HEK293 (cell line): ENCODE measurements at regions not wholly inside any gene's neighbourhood (a gene's known extent, or its start where the extent isn't known, plus 50 kb on each side); places are given as distances from the start of the nearest gene placed in this dataset.

ENCODE experiments used
- TRIM28 ChIP-seq: IDR thresholded peaks from 2 replicates; pipeline ENCODE4 v1.6.1; 2011; ENCODE audit warnings: low read length, control low read depth, borderline replicate concordance
- TF ChIP-seq, protein P1 (sequence below): fragments of 450-650 bp; formaldehyde crosslinking; IDR thresholded peaks from 2 replicates; pipeline ENCODE4 v1.5.1; 2016; ENCODE audit warnings: missing biosample characterization, missing genetic modification characterization
- TF ChIP-seq, protein P2 (sequence below): fragments of 450-650 bp; formaldehyde crosslinking; IDR thresholded peaks from 2 replicates; pipeline ENCODE4 v1.5.1; 2016; ENCODE audit warnings: missing biosample characterization, missing genetic modification characterization

DNA sequence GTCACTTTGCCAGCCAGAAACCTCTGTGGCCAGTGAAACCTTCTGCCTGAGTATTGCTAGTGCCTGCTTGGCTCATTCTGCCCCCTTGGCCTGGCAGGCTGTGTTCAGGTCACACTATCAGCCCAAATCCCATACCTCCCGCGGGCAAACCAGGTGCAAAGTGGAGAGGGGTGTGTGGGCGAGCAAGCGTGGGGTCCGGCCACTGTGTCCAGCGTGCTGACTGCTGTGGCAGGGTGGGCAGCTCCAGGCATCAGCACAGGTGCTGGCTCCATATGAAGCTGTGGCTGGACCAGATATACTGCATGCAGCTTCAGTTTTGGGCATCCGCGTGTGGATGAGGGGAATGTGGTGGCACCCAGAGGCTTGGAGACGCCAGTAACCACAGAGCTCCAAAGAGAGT lies 576.5 kb upstream of the EDIL3 start:
- TF ChIP-seq TRIM28 = no peak
- TF ChIP-seq, protein P1, sequence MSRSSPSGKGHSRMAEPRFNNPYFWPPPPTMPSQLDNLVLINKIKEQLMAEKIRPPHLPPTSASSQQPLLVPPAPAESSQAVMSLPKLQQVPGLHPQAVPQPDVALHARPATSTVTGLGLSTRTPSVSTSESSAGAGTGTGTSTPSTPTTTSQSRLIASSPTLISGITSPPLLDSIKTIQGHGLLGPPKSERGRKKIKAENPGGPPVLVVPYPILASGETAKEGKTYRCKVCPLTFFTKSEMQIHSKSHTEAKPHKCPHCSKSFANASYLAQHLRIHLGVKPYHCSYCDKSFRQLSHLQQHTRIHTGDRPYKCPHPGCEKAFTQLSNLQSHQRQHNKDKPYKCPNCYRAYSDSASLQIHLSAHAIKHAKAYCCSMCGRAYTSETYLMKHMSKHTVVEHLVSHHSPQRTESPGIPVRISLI (tag by site-specific recombination) = no peak
- TF ChIP-seq, protein P2, sequence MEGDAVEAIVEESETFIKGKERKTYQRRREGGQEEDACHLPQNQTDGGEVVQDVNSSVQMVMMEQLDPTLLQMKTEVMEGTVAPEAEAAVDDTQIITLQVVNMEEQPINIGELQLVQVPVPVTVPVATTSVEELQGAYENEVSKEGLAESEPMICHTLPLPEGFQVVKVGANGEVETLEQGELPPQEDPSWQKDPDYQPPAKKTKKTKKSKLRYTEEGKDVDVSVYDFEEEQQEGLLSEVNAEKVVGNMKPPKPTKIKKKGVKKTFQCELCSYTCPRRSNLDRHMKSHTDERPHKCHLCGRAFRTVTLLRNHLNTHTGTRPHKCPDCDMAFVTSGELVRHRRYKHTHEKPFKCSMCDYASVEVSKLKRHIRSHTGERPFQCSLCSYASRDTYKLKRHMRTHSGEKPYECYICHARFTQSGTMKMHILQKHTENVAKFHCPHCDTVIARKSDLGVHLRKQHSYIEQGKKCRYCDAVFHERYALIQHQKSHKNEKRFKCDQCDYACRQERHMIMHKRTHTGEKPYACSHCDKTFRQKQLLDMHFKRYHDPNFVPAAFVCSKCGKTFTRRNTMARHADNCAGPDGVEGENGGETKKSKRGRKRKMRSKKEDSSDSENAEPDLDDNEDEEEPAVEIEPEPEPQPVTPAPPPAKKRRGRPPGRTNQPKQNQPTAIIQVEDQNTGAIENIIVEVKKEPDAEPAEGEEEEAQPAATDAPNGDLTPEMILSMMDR = no peak
